Body of pancreas (tissue), 4 donors: ENCODE measurements at regions not wholly inside any gene's neighbourhood (a gene's known extent, or its start where the extent isn't known, plus 50 kb on each side); places are given as distances from the start of the nearest gene placed in this dataset.

Experiments used
- ATAC-seq: fragments of 150-250 bp; one replicate; pipeline ENCODE4 v1.9.1; 2016
- DNase-seq, 4 donors: peaks; one replicate each; pipeline ENCODE4 v3.0.0-alpha.2; 2019
- H3K27ac ChIP-seq, 4 donors: fragments of 200-600 bp; sonication (generic); 1 replicate in 3 of 4; 2 replicates in 1 of 4; pipeline versions ENCODE4 v1.5.1 to v1.6.1; 2016 to 2019; ENCODE audit warnings: mild to moderate bottlenecking in 1 of 4, mixed read lengths in 1 of 4, moderate library complexity in 1 of 4
- H3K27me3 ChIP-seq, 2 donors: fragments of 200-600 bp; sonication (generic); one replicate each; pipeline ENCODE4 v1.6.0; 2016; ENCODE audit warnings: mild to moderate bottlenecking in 1 of 2
- H3K36me3 ChIP-seq, 2 donors: fragments of 200-600 bp; sonication (generic); replicated peaks in 1 of 2; 2 replicates each; pipeline ENCODE4 v1.5.1; 2016; ENCODE audit warnings: low read depth in 2 of 2; ENCODE audit not compliant: insufficient read depth in 1 of 2
- H3K4me1 ChIP-seq: fragments of 200-600 bp; sonication (generic); one replicate; pipeline ENCODE4 v1.6.0; 2016
- H3K4me3 ChIP-seq, 2 donors: fragments of 200-600 bp; sonication (generic); 1 replicate in 1 of 2; 2 replicates in 1 of 2; pipeline ENCODE4 v1.5.1; 2016 to 2019
- H3K9me3 ChIP-seq, 3 donors: fragments of 200-600 bp; sonication (generic); 1 replicate in 2 of 3; 2 replicates in 1 of 3; pipeline ENCODE4 v1.5.1; 2016
- POLR2A ChIP-seq, 3 donors: fragments of 450-650 bp; IDR thresholded peaks; one replicate each; pipeline ENCODE4 v1.6.1; 2016; ENCODE audit warnings: antibody characterized with exemption in 3 of 3, mild to moderate bottlenecking in 2 of 3
- WGBS, 2 donors: methylation state at CpG; one replicate each; pipeline ENCODE4 v1.1.5; 2017; 5-methylcytosine and 5-hydroxymethylcytosine counted together
- intact Hi-C: fragments of 100-400 bp; cut with DNase I; formaldehyde crosslinking; loops from one replicate; pipeline ENCODE4 v1.15.1; 2023
- TF ChIP-seq, protein P1 (sequence below), 7 experiments: fragments of 450-650 bp in 4 of 7; fragments of 200-600 bp in 3 of 7; sonication (generic) in 3 of 7; IDR thresholded peaks; one replicate each; pipeline ENCODE4 v1.5.1; 2016 to 2019; ENCODE audit warnings: antibody characterized with exemption in 7 of 7

DNA sequence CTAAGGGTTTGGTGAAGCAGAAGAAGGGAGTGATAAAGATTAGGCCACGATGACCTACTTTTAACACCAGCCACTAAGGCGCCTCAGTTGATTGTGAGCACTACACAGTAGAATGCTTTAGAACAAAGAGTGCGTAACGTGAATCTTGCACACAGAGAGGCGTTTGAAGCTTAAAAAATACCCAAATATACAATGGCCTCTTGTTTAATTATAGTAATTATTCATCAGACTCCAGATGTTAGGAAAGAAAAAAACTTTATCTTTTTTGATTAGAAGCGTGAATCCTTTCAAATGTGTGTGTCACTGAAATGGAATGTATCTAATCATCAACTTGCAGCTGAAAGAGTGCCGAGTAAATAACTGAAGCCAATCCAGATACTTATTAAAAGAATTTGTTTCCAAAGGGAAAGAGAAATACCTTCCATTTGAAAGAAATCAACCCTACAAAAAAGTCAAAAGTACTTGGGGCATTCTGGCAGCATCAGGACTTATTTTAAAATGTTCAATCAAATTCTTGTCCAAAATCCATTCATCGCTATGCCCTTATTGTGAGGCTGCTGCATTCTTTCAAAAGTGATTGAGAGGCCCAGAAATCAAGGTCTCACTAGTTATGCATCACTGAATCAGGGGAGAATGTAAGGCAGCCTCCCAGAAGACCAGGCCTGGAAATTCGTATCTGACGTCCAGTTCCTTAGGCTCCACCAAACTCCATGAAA, 337.5 kb downstream of the ZNF608 start:
- no peaks in the 10 kb centered on the region for H3K9me3 ChIP-seq
- WGBS, 2 donors, result 66% methylated on average over 10 of the region's 10 CpGs
- DNase-seq (no peak), ATAC-seq (peak; percentile 86)
- H3K4me1 ChIP-seq, result peaks cover 14% of the 10 kb centered on the region
- peak overlapping the region; percentile 20 to 60 (median 56) for H3K27ac ChIP-seq
- H3K36me3 ChIP-seq, result no peaks in the 10 kb centered on the region
- no peaks in the 10 kb centered on the region for H3K27me3 ChIP-seq
- no peak overlapping the region for H3K4me3 ChIP-seq
- TF ChIP-seq, protein P1, sequence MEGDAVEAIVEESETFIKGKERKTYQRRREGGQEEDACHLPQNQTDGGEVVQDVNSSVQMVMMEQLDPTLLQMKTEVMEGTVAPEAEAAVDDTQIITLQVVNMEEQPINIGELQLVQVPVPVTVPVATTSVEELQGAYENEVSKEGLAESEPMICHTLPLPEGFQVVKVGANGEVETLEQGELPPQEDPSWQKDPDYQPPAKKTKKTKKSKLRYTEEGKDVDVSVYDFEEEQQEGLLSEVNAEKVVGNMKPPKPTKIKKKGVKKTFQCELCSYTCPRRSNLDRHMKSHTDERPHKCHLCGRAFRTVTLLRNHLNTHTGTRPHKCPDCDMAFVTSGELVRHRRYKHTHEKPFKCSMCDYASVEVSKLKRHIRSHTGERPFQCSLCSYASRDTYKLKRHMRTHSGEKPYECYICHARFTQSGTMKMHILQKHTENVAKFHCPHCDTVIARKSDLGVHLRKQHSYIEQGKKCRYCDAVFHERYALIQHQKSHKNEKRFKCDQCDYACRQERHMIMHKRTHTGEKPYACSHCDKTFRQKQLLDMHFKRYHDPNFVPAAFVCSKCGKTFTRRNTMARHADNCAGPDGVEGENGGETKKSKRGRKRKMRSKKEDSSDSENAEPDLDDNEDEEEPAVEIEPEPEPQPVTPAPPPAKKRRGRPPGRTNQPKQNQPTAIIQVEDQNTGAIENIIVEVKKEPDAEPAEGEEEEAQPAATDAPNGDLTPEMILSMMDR (IDR thresholded peaks at IDR 0.05), result no peak
- no peak for TF ChIP-seq POLR2A (IDR thresholded peaks at IDR 0.05)
- intact Hi-C loops, result no loop called here

DNA sequence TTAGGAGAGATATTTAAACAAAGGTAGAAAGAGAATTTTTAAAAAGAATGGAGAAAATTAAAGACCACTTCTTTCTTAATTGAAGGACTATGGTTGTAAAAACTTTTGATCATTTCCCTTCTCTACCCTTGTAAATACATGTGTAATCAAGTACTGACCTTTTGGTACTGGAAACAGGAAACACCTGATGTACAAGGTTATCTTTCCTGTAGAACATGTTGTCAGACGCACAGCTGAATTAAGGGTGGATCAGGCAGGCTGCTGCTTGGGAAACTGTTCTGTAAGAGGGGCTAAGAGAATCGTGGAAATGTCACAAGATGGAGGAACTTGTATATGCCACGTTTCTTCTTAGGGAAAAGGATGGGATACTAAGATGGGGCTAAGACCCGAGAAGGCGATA, 341.6 kb downstream of the ZNF608 start:
- intact Hi-C loops, result no loop called here
- TF ChIP-seq, protein P1 (IDR thresholded peaks at IDR 0.05), result no peak
- no peak for TF ChIP-seq POLR2A (IDR thresholded peaks at IDR 0.05)
- Histone ChIP-seq H3K27me3 (no peaks in the 10 kb centered on the region), H3K4me3 (no peak overlapping the region), H3K27ac (no peak overlapping the region), H3K4me1 (peaks cover 14% of the 10 kb centered on the region), H3K36me3 (no peaks in the 10 kb centered on the region), H3K9me3 (no peaks in the 10 kb centered on the region)
- ATAC-seq (no peak), DNase-seq (no peak)
- 73 to 82% methylated on average over 5 of the region's 5 CpGs for WGBS, 2 donors

DNA sequence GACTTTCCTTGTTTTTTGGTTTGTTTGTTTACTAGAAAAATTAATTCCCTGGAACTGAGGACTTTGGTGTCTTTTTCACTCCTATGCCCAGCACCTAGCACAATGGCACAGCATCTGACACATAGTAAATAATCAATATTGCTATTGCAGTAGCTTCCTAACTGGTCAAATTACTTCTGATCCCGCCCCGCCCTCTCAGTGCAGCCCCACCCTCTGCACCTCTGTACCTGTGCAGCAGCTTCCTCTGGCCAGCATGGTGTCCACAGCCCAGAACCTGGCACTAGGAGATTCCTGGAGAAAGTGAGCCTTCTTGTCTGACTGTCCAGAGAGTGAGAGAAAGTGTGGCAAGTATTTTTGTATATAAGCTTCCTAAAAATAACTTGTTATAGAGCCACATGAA, 343.2 kb downstream of the ZNF608 start:
- Histone ChIP-seq H3K27me3 (no peaks in the 10 kb centered on the region), H3K36me3 (no peaks in the 10 kb centered on the region), H3K4me3 (no peak overlapping the region), H3K9me3 (no peaks in the 10 kb centered on the region), H3K27ac (no peak overlapping the region), H3K4me1 (peaks cover 2% of the 10 kb centered on the region)
- ATAC-seq, result no peak
- DNase-seq, result no peak
- TF ChIP-seq, protein P1 (IDR thresholded peaks at IDR 0.05), result no peak
- no peak for TF ChIP-seq POLR2A (IDR thresholded peaks at IDR 0.05)
- WGBS, 2 donors, result 86 to 91% methylated on average over 2 of the region's 2 CpGs
- intact Hi-C loops, result no loop called here

DNA sequence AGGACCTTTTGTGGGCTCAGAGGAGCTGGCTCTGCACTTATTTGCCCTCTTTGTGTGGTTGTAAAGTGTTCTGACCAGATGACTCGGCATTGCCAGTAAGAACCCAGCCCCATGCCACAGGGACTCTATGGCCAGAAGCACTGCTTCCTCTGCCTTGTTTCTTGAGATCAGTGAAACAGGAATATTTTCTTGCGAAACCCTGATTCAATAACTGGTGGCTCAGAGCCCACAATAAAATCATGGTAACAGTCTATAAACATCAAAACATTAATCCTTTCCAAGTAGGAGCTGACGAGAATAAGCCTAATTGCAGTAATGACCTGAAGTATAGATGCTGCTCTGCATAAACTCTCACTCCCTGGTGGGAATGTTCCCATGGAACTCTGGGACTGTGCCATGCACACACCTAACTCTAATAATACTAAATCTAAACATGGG, 344.3 kb downstream of the ZNF608 start:
- Histone ChIP-seq H3K27ac (peak overlapping the region in 2 of 4 donors; percentile 22 to 50), H3K4me1 (no peaks in the 10 kb centered on the region), H3K27me3 (no peaks in the 10 kb centered on the region), H3K9me3 (no peaks in the 10 kb centered on the region), H3K36me3 (no peaks in the 10 kb centered on the region), H3K4me3 (no peak overlapping the region)
- ATAC-seq (peak; percentile 58), DNase-seq (peak in 3 of 4 donors; percentile 13 to 36 (median 32))
- 45 to 55% methylated on average over 3 of the region's 3 CpGs for WGBS, 2 donors
- intact Hi-C loops, result no loop called here
- TF ChIP-seq, protein P1 (IDR thresholded peaks at IDR 0.05), result no peak
- no peak for TF ChIP-seq POLR2A (IDR thresholded peaks at IDR 0.05)
